ENCODE measurements at regions not wholly inside any gene's neighbourhood (a gene's known extent, or its start where the extent isn't known, plus 50 kb on each side); places are given as distances from the start of the nearest gene placed in this dataset.

DNA sequence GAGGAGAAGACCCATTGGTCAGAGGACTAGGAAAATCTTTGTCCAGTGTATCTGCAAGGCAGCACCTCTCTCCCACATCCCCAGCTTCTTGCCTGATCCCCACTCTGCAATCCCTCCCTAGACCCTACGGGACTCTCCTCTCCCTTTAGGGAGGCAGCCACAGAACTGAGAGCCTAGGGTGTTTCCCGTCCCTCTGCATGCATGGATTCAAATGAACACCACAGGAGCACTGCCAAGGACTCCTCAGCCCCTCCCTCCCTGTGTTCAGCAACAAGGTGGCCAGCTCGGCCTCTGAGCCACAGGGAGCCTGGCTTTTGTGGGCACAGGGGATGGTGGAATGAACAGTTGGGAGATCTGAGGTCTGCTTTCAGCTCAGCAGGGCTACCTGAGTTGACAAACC, 117.1 kb downstream of the TXNL1 start:
- H3K27ac ChIP-seq (ENCODE audit: low read length): no peak overlapping the region
- no peaks in the 10 kb centered on the region for H4K20me1 ChIP-seq (ENCODE audit: insufficient read depth, low read length)
- no peak overlapping the region for H3K4me2 ChIP-seq (ENCODE audit: insufficient read depth, low read length)
- no peak for TF ChIP-seq EZH2 (IDR thresholded peaks at IDR 0.05; ENCODE audit: borderline replicate concordance, low read depth, low read length, severe bottlenecking)
- TF ChIP-seq, protein P1, sequence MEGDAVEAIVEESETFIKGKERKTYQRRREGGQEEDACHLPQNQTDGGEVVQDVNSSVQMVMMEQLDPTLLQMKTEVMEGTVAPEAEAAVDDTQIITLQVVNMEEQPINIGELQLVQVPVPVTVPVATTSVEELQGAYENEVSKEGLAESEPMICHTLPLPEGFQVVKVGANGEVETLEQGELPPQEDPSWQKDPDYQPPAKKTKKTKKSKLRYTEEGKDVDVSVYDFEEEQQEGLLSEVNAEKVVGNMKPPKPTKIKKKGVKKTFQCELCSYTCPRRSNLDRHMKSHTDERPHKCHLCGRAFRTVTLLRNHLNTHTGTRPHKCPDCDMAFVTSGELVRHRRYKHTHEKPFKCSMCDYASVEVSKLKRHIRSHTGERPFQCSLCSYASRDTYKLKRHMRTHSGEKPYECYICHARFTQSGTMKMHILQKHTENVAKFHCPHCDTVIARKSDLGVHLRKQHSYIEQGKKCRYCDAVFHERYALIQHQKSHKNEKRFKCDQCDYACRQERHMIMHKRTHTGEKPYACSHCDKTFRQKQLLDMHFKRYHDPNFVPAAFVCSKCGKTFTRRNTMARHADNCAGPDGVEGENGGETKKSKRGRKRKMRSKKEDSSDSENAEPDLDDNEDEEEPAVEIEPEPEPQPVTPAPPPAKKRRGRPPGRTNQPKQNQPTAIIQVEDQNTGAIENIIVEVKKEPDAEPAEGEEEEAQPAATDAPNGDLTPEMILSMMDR (IDR thresholded peaks at IDR 0.05; ENCODE audit: borderline replicate concordance, extremely low read depth, low read length, poor library complexity, severe bottlenecking): no peak
- no peaks in the 10 kb centered on the region for H3K4me1 ChIP-seq (ENCODE audit: insufficient read depth, low read length)
- ATAC-seq (ENCODE audit: insufficient read depth, low read depth) (no peak), DNase-seq (no peak)
- no peaks in the 10 kb centered on the region for H3K79me2 ChIP-seq (ENCODE audit: insufficient read depth, low read length)
- no peaks in the 10 kb centered on the region for H3K36me3 ChIP-seq (ENCODE audit: insufficient read depth, low read length)
- H3K9ac ChIP-seq (ENCODE audit: low read depth, low read length): no peak overlapping the region
- no peak overlapping the region for H3K4me3 ChIP-seq (ENCODE audit: low read depth in 1 of 2, low read length in 2 of 2)
- H3K27me3 ChIP-seq (ENCODE audit: insufficient read depth, low read length, poor library complexity): no peaks in the 10 kb centered on the region
- no peak overlapping the region for H2AFZ ChIP-seq (ENCODE audit: low read depth, low read length)
- H3K9me3 ChIP-seq (ENCODE audit: insufficient read depth, low read length, severe bottlenecking): no peaks in the 10 kb centered on the region

DNA sequence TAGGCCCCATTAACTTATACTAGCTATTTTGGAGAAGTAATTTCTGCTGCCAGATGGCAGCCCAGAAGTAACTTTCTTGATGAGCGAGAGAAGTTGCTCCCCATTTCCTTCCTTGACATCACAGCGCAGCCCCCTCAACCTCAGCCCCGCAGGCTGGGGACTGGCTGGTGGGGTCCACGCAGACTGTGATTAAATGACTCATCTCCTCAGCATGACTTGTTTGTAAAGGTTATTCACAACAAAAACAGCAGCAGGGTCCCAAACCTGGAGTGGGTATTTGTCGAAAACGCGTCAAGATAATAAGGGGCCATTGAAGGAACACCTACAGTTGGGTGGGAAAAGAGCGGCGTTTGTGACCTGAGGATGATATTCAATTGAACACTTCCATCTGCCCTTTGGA, 120.6 kb downstream of the TXNL1 start:
- H3K4me1 ChIP-seq (ENCODE audit: insufficient read depth, low read length): no peaks in the 10 kb centered on the region
- H3K27ac ChIP-seq (ENCODE audit: low read length): no peak overlapping the region
- H3K4me2 ChIP-seq (ENCODE audit: insufficient read depth, low read length): no peak overlapping the region
- TF ChIP-seq, protein P1 (IDR thresholded peaks at IDR 0.05; ENCODE audit: borderline replicate concordance, extremely low read depth, low read length, poor library complexity, severe bottlenecking): no peak
- no peak for TF ChIP-seq EZH2 (IDR thresholded peaks at IDR 0.05; ENCODE audit: borderline replicate concordance, low read depth, low read length, severe bottlenecking)
- no peaks in the 10 kb centered on the region for H4K20me1 ChIP-seq (ENCODE audit: insufficient read depth, low read length)
- no peaks in the 10 kb centered on the region for H3K36me3 ChIP-seq (ENCODE audit: insufficient read depth, low read length)
- H3K9ac ChIP-seq (ENCODE audit: low read depth, low read length): no peak overlapping the region
- DNase-seq (no peak), ATAC-seq (ENCODE audit: insufficient read depth, low read depth) (no peak)
- no peak overlapping the region for H2AFZ ChIP-seq (ENCODE audit: low read depth, low read length)
- no peak overlapping the region for H3K4me3 ChIP-seq (ENCODE audit: low read depth in 1 of 2, low read length in 2 of 2)
- H3K79me2 ChIP-seq (ENCODE audit: insufficient read depth, low read length): no peaks in the 10 kb centered on the region
- no peaks in the 10 kb centered on the region for H3K27me3 ChIP-seq (ENCODE audit: insufficient read depth, low read length, poor library complexity)
- H3K9me3 ChIP-seq (ENCODE audit: insufficient read depth, low read length, severe bottlenecking): no peaks in the 10 kb centered on the region

DNA sequence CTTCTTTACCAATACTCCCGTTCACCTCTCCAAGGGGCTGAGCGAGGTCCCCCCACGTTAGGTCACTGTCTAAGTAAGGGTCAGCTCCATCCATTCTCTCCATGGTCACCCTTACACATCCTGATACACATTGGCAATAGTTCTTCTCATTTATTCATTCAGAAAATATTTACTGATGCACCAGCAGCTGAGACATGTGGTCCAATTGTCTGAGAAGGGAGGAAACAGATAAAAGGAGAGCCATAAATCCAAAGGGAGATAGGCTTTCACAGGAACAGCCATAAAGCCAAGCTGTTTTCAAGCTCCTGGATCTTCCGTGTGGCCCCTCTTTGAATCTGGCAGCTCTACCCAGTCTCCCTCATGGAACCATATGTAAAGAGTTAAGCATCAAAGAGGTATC, 121.2 kb downstream of the TXNL1 start:
- no peak for ATAC-seq (ENCODE audit: insufficient read depth, low read depth)
- Histone ChIP-seq H3K27me3 (ENCODE audit: insufficient read depth, low read length, poor library complexity) (no peaks in the 10 kb centered on the region), H3K9ac (ENCODE audit: low read depth, low read length) (no peak overlapping the region), H3K36me3 (ENCODE audit: insufficient read depth, low read length) (no peaks in the 10 kb centered on the region), H3K27ac (ENCODE audit: low read length) (no peak overlapping the region), H3K9me3 (ENCODE audit: insufficient read depth, low read length, severe bottlenecking) (no peaks in the 10 kb centered on the region), H3K4me2 (ENCODE audit: insufficient read depth, low read length) (no peak overlapping the region), H2AFZ (ENCODE audit: low read depth, low read length) (no peak overlapping the region), H3K4me3 (ENCODE audit: low read depth in 1 of 2, low read length in 2 of 2) (no peak overlapping the region), H3K79me2 (ENCODE audit: insufficient read depth, low read length) (no peaks in the 10 kb centered on the region), H3K4me1 (ENCODE audit: insufficient read depth, low read length) (no peaks in the 10 kb centered on the region), H4K20me1 (ENCODE audit: insufficient read depth, low read length) (no peaks in the 10 kb centered on the region)
- DNase-seq: no peak
- no peak for TF ChIP-seq EZH2 (IDR thresholded peaks at IDR 0.05; ENCODE audit: borderline replicate concordance, low read depth, low read length, severe bottlenecking)
- TF ChIP-seq, protein P1 (IDR thresholded peaks at IDR 0.05; ENCODE audit: borderline replicate concordance, extremely low read depth, low read length, poor library complexity, severe bottlenecking): no peak

DNA sequence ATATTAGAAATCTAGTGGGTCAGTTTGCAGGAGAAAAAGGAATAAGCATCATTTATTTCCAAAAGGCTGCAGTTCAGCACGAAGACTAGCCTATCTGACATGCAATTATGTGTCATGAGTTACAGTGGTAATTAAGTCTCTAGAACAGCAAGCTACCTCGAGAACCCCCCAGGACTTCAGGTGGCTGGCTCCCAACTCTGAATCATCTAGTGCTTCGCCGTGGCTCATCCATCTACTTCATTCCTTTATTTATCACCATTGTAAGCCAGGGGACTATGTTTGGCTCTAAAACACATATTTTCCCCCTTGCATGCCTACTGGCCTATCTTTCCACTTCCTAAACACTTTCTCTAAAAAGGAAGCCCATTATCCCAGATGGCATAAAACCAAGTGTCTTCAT, 121.6 kb downstream of the TXNL1 start:
- H3K4me3 ChIP-seq (ENCODE audit: low read depth in 1 of 2, low read length in 2 of 2): no peak overlapping the region
- no peak overlapping the region for H2AFZ ChIP-seq (ENCODE audit: low read depth, low read length)
- no peaks in the 10 kb centered on the region for H3K36me3 ChIP-seq (ENCODE audit: insufficient read depth, low read length)
- no peak overlapping the region for H3K27ac ChIP-seq (ENCODE audit: low read length)
- no peaks in the 10 kb centered on the region for H3K4me1 ChIP-seq (ENCODE audit: insufficient read depth, low read length)
- H3K79me2 ChIP-seq (ENCODE audit: insufficient read depth, low read length): no peaks in the 10 kb centered on the region
- H3K4me2 ChIP-seq (ENCODE audit: insufficient read depth, low read length): no peak overlapping the region
- TF ChIP-seq, protein P1 (IDR thresholded peaks at IDR 0.05; ENCODE audit: borderline replicate concordance, extremely low read depth, low read length, poor library complexity, severe bottlenecking): no peak
- no peak for TF ChIP-seq EZH2 (IDR thresholded peaks at IDR 0.05; ENCODE audit: borderline replicate concordance, low read depth, low read length, severe bottlenecking)
- DNase-seq (no peak), ATAC-seq (ENCODE audit: insufficient read depth, low read depth) (no peak)
- H4K20me1 ChIP-seq (ENCODE audit: insufficient read depth, low read length): no peaks in the 10 kb centered on the region
- H3K9ac ChIP-seq (ENCODE audit: low read depth, low read length): no peak overlapping the region
- no peaks in the 10 kb centered on the region for H3K9me3 ChIP-seq (ENCODE audit: insufficient read depth, low read length, severe bottlenecking)
- H3K27me3 ChIP-seq (ENCODE audit: insufficient read depth, low read length, poor library complexity): no peaks in the 10 kb centered on the region
